ENCODE measurements at regions not wholly inside any gene's neighbourhood (a gene's known extent, or its start where the extent isn't known, plus 50 kb on each side); places are given as distances from the start of the nearest gene placed in this dataset.

DNA sequence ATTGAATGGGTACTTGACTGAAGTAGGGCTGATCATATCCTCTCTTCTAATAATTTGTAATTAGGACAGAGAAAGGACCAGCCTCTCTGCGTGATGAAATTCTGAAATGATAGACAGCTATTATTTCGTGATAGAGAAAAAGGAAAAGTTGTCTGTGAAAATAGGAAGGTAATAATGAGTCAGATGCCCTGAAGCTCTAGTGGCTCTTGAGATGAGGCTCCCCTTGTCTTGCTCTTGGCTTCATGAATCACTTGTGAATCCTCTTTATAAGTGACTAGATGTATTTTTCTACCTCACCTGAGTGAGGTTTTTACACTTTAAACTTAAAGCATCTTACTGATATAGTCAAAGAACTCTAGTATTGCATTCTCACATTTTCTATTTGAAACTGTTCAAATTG is 888.9 kb downstream of the PCDH18 start:
- no peak for DNase-seq

DNA sequence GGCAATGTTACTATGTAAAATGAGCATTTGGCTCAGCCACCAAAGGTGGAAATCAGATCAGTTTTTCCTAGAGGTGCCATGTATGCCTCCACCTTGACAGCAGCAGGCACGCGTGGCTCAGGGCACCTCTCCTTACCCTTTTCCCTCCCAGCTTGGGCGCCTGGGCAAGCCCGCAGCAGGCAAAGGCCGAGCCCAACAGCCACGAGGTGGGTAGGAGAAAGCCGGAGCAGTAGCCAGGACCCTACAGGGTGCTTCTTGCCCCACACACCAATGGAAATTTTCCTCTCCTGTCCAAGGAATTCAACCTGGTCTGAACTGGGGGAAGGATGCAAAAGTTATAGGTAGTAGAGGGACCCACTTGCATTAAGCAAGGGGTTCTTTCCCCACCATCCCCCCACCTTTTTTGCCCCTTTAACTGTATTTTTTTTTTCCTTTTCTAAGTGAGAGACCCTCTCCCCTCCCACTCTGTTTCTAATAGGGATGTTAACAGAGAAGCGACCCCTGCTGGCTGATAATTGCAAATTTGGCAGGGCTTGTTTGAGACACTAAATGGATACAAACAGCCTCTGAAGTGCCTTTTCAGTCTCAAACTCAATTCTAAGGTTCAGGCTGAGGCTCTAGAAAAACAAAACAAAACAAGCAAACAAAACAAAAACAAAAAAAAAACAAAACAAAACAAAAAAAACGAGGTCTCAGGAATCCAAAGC is 895.1 kb downstream of the PCDH18 start:
- DNase-seq, result no peak

GRCh38 chr4:136636155-136636554 is 896.1 kb downstream of the PCDH18 start:
- DNase-seq, result no peak

DNA sequence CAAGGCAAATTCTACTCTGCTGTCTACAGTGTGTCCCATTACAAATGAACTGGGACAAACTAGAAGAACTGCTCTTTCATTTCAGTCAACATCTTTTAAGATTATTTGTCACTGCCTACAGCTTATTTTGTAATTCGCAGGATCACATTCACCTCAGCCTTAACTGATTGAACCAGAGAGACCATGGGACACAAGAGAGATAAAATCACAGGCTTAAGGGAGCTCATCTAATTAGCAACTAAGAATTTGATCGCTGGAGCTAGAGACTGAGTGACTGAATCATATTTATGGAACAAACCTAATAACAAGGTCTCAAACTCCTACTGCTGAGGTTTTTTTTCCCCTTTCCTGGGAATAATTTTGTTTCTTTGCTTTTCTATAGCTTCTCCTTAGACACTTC is 898.2 kb downstream of the PCDH18 start:
- no peak for DNase-seq

GRCh38 chr4:136599890-136600289 is 932.4 kb downstream of the PCDH18 start:
- no peak for DNase-seq

GRCh38 chr4:136590440-136590839 is 941.9 kb downstream of the PCDH18 start:
- DNase-seq, result no peak

DNA sequence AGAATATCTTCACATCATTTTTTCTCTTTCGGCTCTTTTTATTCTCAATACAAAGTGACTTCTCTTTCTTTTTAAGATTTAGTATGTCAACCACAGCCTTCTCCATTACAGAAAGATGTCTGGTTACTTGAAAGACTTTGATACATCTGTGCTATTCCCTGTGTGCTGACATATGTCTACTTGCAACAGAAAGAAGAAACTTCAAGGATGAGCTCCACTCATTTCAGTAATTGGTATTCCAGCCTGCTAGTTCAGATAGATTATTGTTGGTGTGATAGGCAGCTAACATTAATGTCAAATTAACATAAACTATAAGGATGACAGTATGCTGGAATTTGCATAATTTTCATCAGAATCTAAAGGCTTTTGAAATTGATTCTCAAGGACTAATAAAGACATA is 948.7 kb downstream of the PCDH18 start:
- DNase-seq, result no peak

GRCh38 chr4:136581119-136581518 is 951.2 kb downstream of the PCDH18 start:
- DNase-seq, result no peak

- DNase-seq, result no peak
Measured at GRCh38 chr4:136575146-136575545, 957.1 kb downstream of the PCDH18 start.

GRCh38 chr4:136573460-136573859 is 958.8 kb downstream of the PCDH18 start:
- no peak for DNase-seq

DNA sequence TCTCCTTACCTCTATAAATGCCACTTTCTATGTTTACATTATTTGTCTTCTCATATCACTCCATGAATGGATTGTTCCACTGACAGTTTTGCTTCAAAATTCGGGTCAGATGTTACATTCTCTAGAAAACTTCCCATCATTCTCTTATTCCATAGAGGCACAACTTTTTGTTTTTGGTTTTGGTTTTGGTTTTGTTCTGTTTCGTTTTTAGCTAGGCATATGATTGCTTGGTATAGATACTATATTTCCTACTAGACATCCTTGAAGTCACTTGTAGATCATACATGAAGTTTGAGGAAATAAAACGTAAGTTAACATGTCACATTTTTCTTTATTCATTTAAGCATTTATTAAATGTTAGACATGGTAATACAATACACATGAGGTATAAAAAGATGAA is 961.0 kb downstream of the PCDH18 start:
- no peak for DNase-seq

DNA sequence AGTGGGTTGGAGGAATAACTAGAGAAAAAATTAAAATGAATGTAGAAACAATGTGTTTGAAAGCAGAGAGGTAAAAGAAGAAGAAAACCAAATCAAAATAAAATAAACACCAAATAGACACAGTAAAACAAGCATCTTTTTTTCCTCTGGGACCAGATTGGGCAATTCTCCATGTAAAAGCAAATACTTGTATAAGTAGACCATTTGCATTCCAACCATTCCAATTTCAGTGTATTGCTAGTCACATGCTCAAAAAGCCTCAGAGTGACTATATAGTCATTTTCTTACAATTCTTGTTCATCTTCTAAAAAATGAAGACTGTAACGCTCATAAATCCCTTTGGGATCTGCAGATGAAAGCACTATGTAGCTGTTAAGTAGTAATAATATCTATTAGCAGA is 969.5 kb downstream of the PCDH18 start:
- no peak for DNase-seq

DNA sequence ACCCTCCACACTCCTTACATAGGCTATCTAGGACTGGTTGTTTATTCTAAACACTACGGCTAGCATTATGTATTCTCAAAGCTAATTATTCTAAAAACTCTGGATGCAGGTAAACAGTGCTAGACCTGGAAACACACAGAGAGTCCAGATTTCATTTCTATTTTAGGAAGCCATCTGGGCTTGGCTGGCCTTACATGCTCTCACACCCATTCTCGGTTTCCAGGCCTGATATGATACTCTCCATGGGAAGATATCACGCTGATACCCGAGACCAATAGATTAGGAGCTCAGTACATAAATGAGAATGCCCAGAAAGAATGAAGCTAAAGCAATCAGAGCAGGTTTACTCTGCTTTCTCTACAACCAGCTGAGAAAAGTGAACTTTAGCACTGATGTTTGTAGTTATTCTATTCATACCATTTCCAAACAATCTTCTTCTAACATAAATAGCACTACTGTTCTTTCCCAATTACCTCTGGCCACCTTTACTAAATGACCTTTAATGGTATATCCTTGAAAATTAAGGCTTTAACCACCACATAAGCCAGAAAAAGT is 973.3 kb downstream of the PCDH18 start:
- DNase-seq, result no peak

GRCh38 chr4:136557396-136557795 is 974.9 kb downstream of the PCDH18 start:
- DNase-seq, result no peak

DNA sequence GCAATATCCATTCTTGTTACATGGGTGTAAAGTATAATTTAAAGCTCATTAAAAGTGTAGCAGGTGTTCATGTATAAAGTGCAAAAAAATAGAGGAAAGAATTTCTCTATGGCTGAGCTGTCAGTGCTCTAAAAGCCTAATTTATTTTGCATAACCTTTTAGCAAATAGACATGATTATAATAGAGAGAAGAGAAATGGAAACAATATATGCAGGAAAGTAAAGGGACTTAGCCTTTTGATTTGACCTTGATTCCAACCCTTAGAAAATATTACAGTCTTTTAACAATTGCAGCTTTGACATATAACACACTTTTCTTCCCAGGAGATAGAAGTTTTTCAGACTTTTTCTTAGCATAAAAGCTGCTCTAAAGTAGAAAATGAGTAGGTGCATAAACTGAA is 978.3 kb downstream of the PCDH18 start:
- no peak for DNase-seq

- no peak for DNase-seq
Measured at GRCh38 chr4:136551753-136552152, 980.5 kb downstream of the PCDH18 start.

GRCh38 chr4:136540747-136541146 is 991.5 kb downstream of the PCDH18 start:
- no peak for DNase-seq

DNA sequence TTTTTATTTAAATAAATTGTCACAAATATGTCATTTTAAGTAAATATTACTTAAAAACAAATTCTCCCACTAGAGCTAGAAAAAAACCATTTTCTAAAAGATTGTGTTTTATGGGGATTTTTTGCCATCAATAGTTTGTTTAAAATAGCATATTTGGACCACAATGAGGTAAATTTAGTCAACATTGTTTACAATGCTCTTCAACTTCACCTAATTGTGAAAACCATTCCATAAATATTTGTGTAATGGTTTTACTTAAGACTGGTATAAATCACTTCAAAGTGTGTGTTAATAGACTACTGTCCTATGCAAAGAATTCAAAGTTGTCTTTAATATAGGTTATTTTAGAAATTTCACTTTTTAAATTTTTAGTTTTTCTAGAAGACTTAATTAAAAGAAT is 1004.2 kb downstream of the PCDH18 start:
- DNase-seq, result no peak

- DNase-seq, result no peak
Measured at GRCh38 chr4:136526517-136526916, 1005.8 kb downstream of the PCDH18 start.

GRCh38 chr4:136524039-136524438 is 1008.3 kb downstream of the PCDH18 start:
- no peak for DNase-seq

DNA sequence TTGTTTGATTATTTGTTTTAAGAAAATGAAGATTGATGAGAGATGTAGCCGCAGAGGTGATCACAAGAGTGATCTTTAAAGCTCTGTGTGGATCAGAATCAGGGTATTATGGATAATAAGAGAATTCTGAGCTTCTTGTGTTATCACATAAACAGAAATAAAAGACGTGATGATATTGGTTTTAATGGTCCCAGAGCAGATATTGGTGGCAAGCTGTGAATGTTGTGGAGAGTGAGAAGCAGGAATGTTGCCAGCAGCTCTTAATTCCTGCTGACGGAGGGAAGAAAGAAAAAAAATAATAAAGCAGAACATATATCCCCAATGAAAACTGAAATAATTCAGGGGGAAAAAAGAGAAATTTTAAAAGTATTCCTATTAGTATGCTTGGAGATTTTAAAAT is 1015.9 kb downstream of the PCDH18 start:
- DNase-seq, result no peak

DNA sequence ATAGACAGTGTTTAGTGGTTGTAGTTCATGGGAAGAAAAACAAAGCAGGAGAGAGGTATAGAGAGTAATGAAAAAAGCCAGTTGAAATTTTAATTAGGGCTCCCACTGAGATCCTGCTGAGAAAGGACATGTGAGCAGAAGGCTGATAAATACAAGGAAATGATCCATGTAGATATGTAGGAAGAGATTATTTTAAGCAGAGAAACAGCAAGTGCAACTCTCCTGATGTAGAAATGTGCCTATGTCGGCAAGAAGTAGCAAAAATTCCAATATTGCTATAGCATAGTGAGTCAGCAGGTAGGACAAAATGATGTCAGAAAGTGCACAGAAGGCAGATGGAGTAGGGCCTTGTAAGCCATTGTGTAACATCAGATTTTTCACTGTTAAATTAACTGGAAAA is 1027.3 kb downstream of the PCDH18 start:
- DNase-seq, result no peak

GRCh38 chr4:136495851-136496250 is 1036.4 kb downstream of the PCDH18 start:
- no peak for DNase-seq

GRCh38 chr4:136495076-136495475 is 1037.2 kb downstream of the PCDH18 start:
- DNase-seq, result no peak

- DNase-seq, result no peak
Measured at GRCh38 chr4:136489101-136489500, 1043.2 kb downstream of the PCDH18 start.
